Psoas muscle (tissue), 7 donors: ENCODE measurements at regions not wholly inside any gene's neighbourhood (a gene's known extent, or its start where the extent isn't known, plus 50 kb on each side); places are given as distances from the start of the nearest gene placed in this dataset.

Source experiments
- ATAC-seq, 4 donors: fragments of 200-7000 bp; cut with Tn5 transposase; one replicate each; pipeline ENCODE4 v1.9.1; 2020; ENCODE audit warnings: moderate library complexity in 3 of 4, mild to moderate bottlenecking in 2 of 4
- DNase-seq, 2 donors: peaks; one replicate each; pipeline ENCODE4 v3.0.0-alpha.2; 2020
- H3K27ac ChIP-seq: fragments of 200-600 bp; one replicate; pipeline ENCODE4 v1.8.0; 2022
- H3K27me3 ChIP-seq, 3 donors: fragments of 200-600 bp in 1 of 3; one replicate each; pipeline versions ENCODE4 v1.6.1 to v1.8.0; 2013 to 2022; ENCODE audit warnings: low read length in 2 of 3, mild to moderate bottlenecking in 2 of 3, moderate library complexity in 1 of 3; ENCODE audit not compliant: insufficient read depth in 3 of 3
- H3K36me3 ChIP-seq, 2 donors: fragments of 200-600 bp in 1 of 2; one replicate each; pipeline versions ENCODE4 v1.6.1 to v1.8.0; 2013 to 2022; ENCODE audit warnings: low read depth in 1 of 2, mild to moderate bottlenecking in 1 of 2, moderate library complexity in 1 of 2; ENCODE audit not compliant: insufficient read depth in 1 of 2
- H3K4me1 ChIP-seq: fragments of 200-600 bp; one replicate; pipeline ENCODE4 v1.8.0; 2022
- H3K4me3 ChIP-seq: fragments of 200-600 bp; one replicate; pipeline ENCODE4 v1.8.0; 2022; ENCODE audit warnings: mild to moderate bottlenecking
- H3K9me3 ChIP-seq: fragments of 200-600 bp; one replicate; pipeline ENCODE4 v1.8.0; 2022
- CTCF ChIP-seq: fragments of 200-600 bp; IDR thresholded peaks from one replicate; pipeline ENCODE4 v1.8.0; 2022; ENCODE audit warnings: antibody characterized with exemption
- WGBS, 3 donors: extraction: QIAGEN DNeasy Blood & Tissue Kit; methylation state at CpG; one replicate each; pipeline versions ENCODE4 v1.1.6 to v1.1.7; 2013; 5-methylcytosine and 5-hydroxymethylcytosine counted together
- intact Hi-C, 2 donors: fragments of 100-400 bp; cut with DNase I; formaldehyde crosslinking; loops; one replicate each; pipeline versions ENCODE4 v1.11.0 to v1.14.2; 2022
- donor health status: healthy with polysubstance abuse.
- donor health status: DM: no; HTN: no; CAD: no; lungs with moderate emphysema.
- donor health status: Bipolar disorder and iron deficiency.
- donor health status: healthy.
- donor health status: DM: yes; HTN: yes; CAD: no.
- donor health status: DM: no; HTN: no; CAD: no.
- donor health status: DM: yes; HTN: yes; CAD: no.

DNA sequence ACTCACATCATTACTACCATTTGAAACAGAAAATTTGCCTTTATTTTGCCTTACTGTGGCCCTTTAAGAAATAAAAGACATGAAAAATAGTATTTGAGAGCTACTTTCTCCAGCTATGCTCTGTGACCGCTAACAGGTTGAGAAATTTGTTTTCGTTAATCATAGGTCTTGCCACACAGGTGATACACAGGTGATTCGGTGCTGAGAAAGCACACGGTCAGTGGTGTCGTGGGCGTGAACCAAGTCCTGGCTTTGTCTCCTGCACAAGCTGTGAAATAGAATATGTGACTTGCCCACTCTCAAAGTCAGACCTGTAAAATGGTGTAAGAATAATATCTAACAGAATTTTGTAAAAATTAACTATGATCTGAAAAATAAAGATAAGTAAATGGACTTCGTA is 155.3 kb upstream of the SLC39A10 start:
- TF ChIP-seq CTCF, result no peak
- no peaks in the 10 kb centered on the region for H3K27me3 ChIP-seq
- intact Hi-C loops, result no loop called here
- DNase-seq, result no peak
- H3K4me3 ChIP-seq, result no peak overlapping the region
- no peaks in the 10 kb centered on the region for H3K9me3 ChIP-seq
- no peak overlapping the region for H3K27ac ChIP-seq
- ATAC-seq, result no peak
- H3K36me3 ChIP-seq, result no peaks in the 10 kb centered on the region
- no peaks in the 10 kb centered on the region for H3K4me1 ChIP-seq
- WGBS, 3 donors, result 82 to 91% (median 84%) methylated on average over 7 of the region's 7 CpGs

GRCh38 chr2:195500879-195501278 is 156.1 kb upstream of the SLC39A10 start:
- H3K4me1 ChIP-seq, result no peaks in the 10 kb centered on the region
- no peaks in the 10 kb centered on the region for H3K27me3 ChIP-seq
- intact Hi-C loops, result no loop called here
- H3K27ac ChIP-seq, result no peak overlapping the region
- H3K4me3 ChIP-seq, result no peak overlapping the region
- WGBS, 3 donors, result 73 to 79% (median 76%) methylated on average over 2 of the region's 2 CpGs
- TF ChIP-seq CTCF, result no peak
- ATAC-seq (no peak), DNase-seq (no peak)
- H3K9me3 ChIP-seq, result no peaks in the 10 kb centered on the region
- H3K36me3 ChIP-seq, result no peaks in the 10 kb centered on the region

GRCh38 chr2:195498839-195499490 is 158.1 kb upstream of the SLC39A10 start:
- intact Hi-C loops, result loop anchor here in 1 of 2 donors (10.0 kb wide), 1 partner anchor 166 kb away; no protein-coding TSS in a partner anchor
- DNase-seq, result no peak
- no peak overlapping the region for H3K4me3 ChIP-seq
- 88 to 89% (median 88%) methylated on average over 3 of the region's 3 CpGs for WGBS, 3 donors
- no peak for TF ChIP-seq CTCF
- H3K27ac ChIP-seq, result no peak overlapping the region
- no peaks in the 10 kb centered on the region for H3K36me3 ChIP-seq
- no peaks in the 10 kb centered on the region for H3K9me3 ChIP-seq
- no peak for ATAC-seq
- H3K4me1 ChIP-seq, result no peaks in the 10 kb centered on the region
- no peaks in the 10 kb centered on the region for H3K27me3 ChIP-seq

DNA sequence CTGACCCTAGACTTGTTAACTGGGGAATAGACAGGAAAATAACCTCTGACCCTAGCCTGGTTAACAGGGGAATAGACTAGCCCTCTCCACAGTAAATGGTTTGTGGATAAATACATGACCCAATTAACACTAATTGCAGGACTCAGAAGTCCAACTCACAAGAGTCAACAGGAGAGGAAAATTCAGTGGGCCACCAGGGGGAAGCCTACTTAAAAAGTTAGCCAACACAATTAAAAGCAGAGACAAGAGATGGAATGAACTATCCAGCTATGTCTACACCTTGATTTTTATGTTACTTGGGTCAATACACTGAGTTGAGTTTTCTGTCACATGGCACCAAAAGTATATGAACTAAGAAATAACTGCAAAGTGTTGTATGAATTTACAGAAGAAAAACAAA is 158.8 kb upstream of the SLC39A10 start:
- Histone ChIP-seq H3K9me3 (no peaks in the 10 kb centered on the region), H3K27ac (no peak overlapping the region), H3K27me3 (no peaks in the 10 kb centered on the region), H3K4me1 (no peaks in the 10 kb centered on the region), H3K4me3 (no peak overlapping the region), H3K36me3 (no peaks in the 10 kb centered on the region)
- no peak for ATAC-seq
- peak; percentile 10 for TF ChIP-seq CTCF
- intact Hi-C loops, result loop anchor here in 1 of 2 donors (10.0 kb wide), 1 partner anchor 167 kb away; no protein-coding TSS in a partner anchor
- DNase-seq, result no peak

DNA sequence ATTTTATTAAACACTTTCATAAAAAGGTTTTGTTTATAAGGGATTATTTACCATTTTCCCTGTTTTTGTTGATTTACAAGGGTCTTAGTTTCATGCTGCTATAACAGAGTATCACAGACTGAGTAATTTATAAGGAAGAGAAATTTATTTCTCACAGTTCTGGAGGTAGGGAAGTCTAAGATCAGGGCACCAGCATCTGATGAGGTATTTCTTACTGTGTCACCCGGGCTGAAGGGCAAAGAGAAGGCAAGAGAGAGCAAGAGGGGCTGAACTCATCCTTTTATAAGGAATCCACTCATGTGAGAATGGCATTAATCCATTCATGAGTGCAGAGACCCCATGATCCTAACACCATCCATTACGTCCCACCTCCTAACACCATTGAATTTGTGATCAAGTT is 160.0 kb upstream of the SLC39A10 start:
- no peak overlapping the region for H3K27ac ChIP-seq
- H3K36me3 ChIP-seq, result no peaks in the 10 kb centered on the region
- TF ChIP-seq CTCF, result no peak
- DNase-seq, result no peak
- no peaks in the 10 kb centered on the region for H3K4me1 ChIP-seq
- H3K9me3 ChIP-seq, result no peaks in the 10 kb centered on the region
- no peak for ATAC-seq
- WGBS, 3 donors, result 84 to 88% (median 85%) methylated on average over 2 of the region's 2 CpGs
- no peaks in the 10 kb centered on the region for H3K27me3 ChIP-seq
- no peak overlapping the region for H3K4me3 ChIP-seq
- intact Hi-C loops, result loop anchor here in 1 of 2 donors (10.0 kb wide), 1 partner anchor 168 kb away; no protein-coding TSS in a partner anchor
